ENCODE measurements at regions not wholly inside any gene's neighbourhood (a gene's known extent, or its start where the extent isn't known, plus 50 kb on each side); places are given as distances from the start of the nearest gene placed in this dataset.

DNA sequence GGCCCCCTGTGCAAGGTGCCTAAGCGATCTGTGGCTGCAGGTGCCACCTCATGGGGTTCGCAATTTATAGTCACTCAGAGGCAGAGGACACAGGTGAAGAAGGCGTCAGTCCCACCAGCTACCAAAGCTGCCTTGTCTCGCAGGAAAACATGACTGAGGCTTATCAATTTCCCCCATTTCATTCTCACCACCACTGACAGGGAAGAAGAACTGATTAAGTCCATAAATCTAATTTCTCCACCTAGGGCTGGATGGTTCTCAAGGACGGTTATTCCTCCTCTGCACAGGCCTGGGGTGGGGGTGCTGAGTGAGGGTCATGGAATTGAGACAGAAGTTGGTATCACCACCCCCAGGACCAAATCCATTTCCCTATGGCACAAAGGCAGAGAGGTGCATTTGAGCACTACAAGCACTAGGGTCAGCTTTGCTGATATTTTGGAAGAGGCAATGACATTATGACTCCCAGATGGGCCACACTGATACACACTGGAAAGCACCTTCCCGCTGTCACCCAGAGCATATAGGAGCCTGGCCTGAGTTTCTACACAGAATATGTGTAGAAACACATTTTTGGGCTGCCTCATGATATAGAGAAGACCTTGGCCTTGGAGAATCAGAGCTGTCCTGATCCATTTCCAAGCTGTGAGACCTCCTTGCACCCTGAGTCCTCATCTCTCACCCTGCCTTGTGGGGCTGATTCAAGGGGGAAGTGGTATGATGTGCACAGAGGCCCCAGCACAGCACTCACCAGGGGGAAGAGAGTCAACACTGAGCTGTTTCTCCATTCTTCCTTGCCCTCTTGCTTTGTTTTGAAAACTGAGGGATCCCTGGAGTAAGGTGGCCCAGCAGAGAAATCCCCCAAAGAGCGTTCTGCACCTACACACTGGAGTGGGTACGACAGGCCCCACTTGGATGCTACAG is 59.4 kb downstream of the PITPNM2 start:
- CTCF ChIA-PET: no interaction called here

GRCh38 chr12:123089631-123090353 is 61.1 kb downstream of the PITPNM2 start:
- H3K4me3 ChIP-seq (ENCODE audit: low read depth, low read length, poor library complexity, severe bottlenecking): no peak overlapping the region
- POLR2A ChIA-PET (ENCODE audit: low non-redundant PET): no interaction called here
- no TSS peak for BruUV-seq (replicated peaks)
- H3K9me3 ChIP-seq (ENCODE audit: low read depth, low read length, poor library complexity, severe bottlenecking): no peaks in the 10 kb centered on the region
- no peak for DNase-seq (ENCODE audit: low spot score)
- H3K4me1 ChIP-seq (ENCODE audit: insufficient read depth, low read length, poor library complexity, severe bottlenecking): no peaks in the 10 kb centered on the region
- TF ChIP-seq EZH2 (IDR thresholded peaks at IDR 0.05; ENCODE audit: borderline replicate concordance, low read depth, low read length, poor library complexity, severe bottlenecking): no peak
- TF ChIP-seq CTCF (conservative IDR thresholded peaks at IDR 0.05; ENCODE audit: low read depth, low read length): no peak
- H3K27me3 ChIP-seq (replicated peaks; ENCODE audit: insufficient read depth, low read depth, low read length, poor library complexity): no peaks in the 10 kb centered on the region
- intact Hi-C loops (cut with micrococcal nuclease; ENCODE audit: unreplicated experiment): no loop called here
- CTCF ChIA-PET: no interaction called here
- no peak overlapping the region for H3K27ac ChIP-seq (ENCODE audit: low read depth, low read length, poor library complexity, severe bottlenecking)
- no peaks in the 10 kb centered on the region for H3K36me3 ChIP-seq (ENCODE audit: insufficient read depth, low read length, poor library complexity, severe bottlenecking)

More for the DNA sequence above, 59.4 kb downstream of the PITPNM2 start:
- intact Hi-C loops (cut with micrococcal nuclease; ENCODE audit: unreplicated experiment): no loop called here
- no TSS peak for BruUV-seq (replicated peaks)
- no peak for DNase-seq (ENCODE audit: low spot score)
- H3K9me3 ChIP-seq (ENCODE audit: low read depth, low read length, poor library complexity, severe bottlenecking): no peaks in the 10 kb centered on the region
- POLR2A ChIA-PET (ENCODE audit: low non-redundant PET): no interaction called here
- TF ChIP-seq CTCF (conservative IDR thresholded peaks at IDR 0.05; ENCODE audit: low read depth, low read length) (no peak), EZH2 (IDR thresholded peaks at IDR 0.05; ENCODE audit: borderline replicate concordance, low read depth, low read length, poor library complexity, severe bottlenecking) (no peak)
- no peaks in the 10 kb centered on the region for H3K27me3 ChIP-seq (replicated peaks; ENCODE audit: insufficient read depth, low read depth, low read length, poor library complexity)
- no peak overlapping the region for H3K27ac ChIP-seq (ENCODE audit: low read depth, low read length, poor library complexity, severe bottlenecking)
- H3K4me1 ChIP-seq (ENCODE audit: insufficient read depth, low read length, poor library complexity, severe bottlenecking): no peaks in the 10 kb centered on the region
- H3K4me3 ChIP-seq (ENCODE audit: low read depth, low read length, poor library complexity, severe bottlenecking): no peak overlapping the region
- H3K36me3 ChIP-seq (ENCODE audit: insufficient read depth, low read length, poor library complexity, severe bottlenecking): no peaks in the 10 kb centered on the region

GRCh38 chr12:123089140-123089539 is 61.8 kb downstream of the PITPNM2 start:
- POLR2A ChIA-PET (ENCODE audit: low non-redundant PET): no interaction called here

More at GRCh38 chr12:123089140-123089539, 61.8 kb downstream of the PITPNM2 start:
- no peak overlapping the region for H3K4me3 ChIP-seq (ENCODE audit: low read depth, low read length, poor library complexity, severe bottlenecking)
- no peaks in the 10 kb centered on the region for H3K36me3 ChIP-seq (ENCODE audit: insufficient read depth, low read length, poor library complexity, severe bottlenecking)
- no TSS peak for BruUV-seq (replicated peaks)
- no peaks in the 10 kb centered on the region for H3K9me3 ChIP-seq (ENCODE audit: low read depth, low read length, poor library complexity, severe bottlenecking)
- CTCF ChIA-PET: no interaction called here
- TF ChIP-seq CTCF (conservative IDR thresholded peaks at IDR 0.05; ENCODE audit: low read depth, low read length) (no peak), EZH2 (IDR thresholded peaks at IDR 0.05; ENCODE audit: borderline replicate concordance, low read depth, low read length, poor library complexity, severe bottlenecking) (no peak)
- intact Hi-C loops (cut with micrococcal nuclease; ENCODE audit: unreplicated experiment): no loop called here
- no peaks in the 10 kb centered on the region for H3K27me3 ChIP-seq (replicated peaks; ENCODE audit: insufficient read depth, low read depth, low read length, poor library complexity)
- H3K27ac ChIP-seq (ENCODE audit: low read depth, low read length, poor library complexity, severe bottlenecking): no peak overlapping the region
- no peak for DNase-seq (ENCODE audit: low spot score)
- H3K4me1 ChIP-seq (ENCODE audit: insufficient read depth, low read length, poor library complexity, severe bottlenecking): no peaks in the 10 kb centered on the region
